PC-3 (cell line): ENCODE measurements at regions not wholly inside any gene's neighbourhood (a gene's known extent, or its start where the extent isn't known, plus 50 kb on each side); places are given as distances from the start of the nearest gene placed in this dataset.

Experiments used
- CTCF ChIP-seq: fragments of 300-600 bp; sonication (generic); conservative IDR thresholded peaks from 2 replicates; pipeline ENCODE4 v1.5.1; 2017; ENCODE audit warnings: antibody characterized with exemption, low read depth, mild to moderate bottlenecking, low read length
- EZH2 ChIP-seq: fragments of 300-600 bp; sonication (generic); IDR thresholded peaks from one replicate; pipeline ENCODE4 v1.6.1; 2017; ENCODE audit warnings: antibody characterized with exemption, mild to moderate bottlenecking, low read length; ENCODE audit not compliant: unreplicated experiment

- TF ChIP-seq CTCF (no peak), EZH2 (no peak)
These were observed 371.2 kb downstream of the NFIB start for GRCh38 chr9:13942695-13943094.
